Upper lobe of left lung (tissue), 4 donors: ENCODE measurements at regions not wholly inside any gene's neighbourhood (a gene's known extent, or its start where the extent isn't known, plus 50 kb on each side); places are given as distances from the start of the nearest gene placed in this dataset.

Source experiments
- EP300 ChIP-seq, 4 donors: sonication (generic); formaldehyde crosslinking; IDR thresholded peaks; one replicate each; pipeline ENCODE4 v1.5.1; 2017; ENCODE audit warnings: antibody characterized with exemption in 4 of 4, control low read depth in 2 of 4
- POLR2A ChIP-seq, 4 donors: fragments of 450-650 bp; IDR thresholded peaks; one replicate each; pipeline ENCODE4 v1.5.1; 2016 to 2017; ENCODE audit warnings: antibody characterized with exemption in 4 of 4, mild to moderate bottlenecking in 2 of 4
- TF ChIP-seq, protein P1 (sequence below), 6 experiments: fragments of 450-650 bp in 4 of 6; fragments of 200-600 bp in 2 of 6; sonication (generic) in 2 of 6; IDR thresholded peaks; one replicate each; pipeline ENCODE4 v1.5.1; 2016 to 2019; ENCODE audit warnings: antibody characterized with exemption in 6 of 6

DNA sequence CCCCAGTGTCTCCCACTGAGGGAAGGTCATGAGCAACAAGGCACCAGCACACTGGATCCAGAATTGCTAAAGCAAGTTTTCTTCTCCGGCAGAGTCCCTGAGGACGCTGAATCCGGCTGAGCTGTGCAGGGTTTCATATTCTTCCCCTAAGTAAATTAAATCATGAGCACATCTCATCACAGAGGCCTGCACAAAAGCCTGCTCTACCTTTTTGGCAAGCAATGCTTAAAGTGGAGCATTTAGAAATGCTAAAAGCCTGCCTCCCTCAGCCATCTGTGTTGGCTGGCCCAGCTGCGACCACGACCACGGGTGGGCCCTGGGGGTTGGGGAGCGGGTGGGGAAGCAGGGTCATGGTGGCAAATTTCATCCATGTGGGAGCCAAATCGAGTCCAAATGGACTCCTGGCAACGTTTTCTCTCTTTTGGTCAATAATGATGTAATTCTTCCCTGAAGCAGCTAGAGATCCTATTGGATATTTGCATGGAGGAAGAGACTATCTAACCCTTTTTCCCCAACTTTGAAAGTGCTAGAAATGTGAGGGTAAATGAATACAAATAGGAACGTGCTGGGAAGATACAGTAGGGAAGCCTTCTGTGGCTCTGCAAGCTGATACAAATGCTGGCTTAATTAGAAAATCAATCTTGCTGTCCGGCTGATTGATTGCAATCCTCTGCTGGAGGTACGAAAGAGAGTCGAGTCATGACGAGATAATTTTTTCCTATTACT lies 532.8 kb upstream of the TBL1XR1 start:
- TF ChIP-seq EP300 (IDR thresholded peaks at IDR 0.05): no peak
- TF ChIP-seq, protein P1, sequence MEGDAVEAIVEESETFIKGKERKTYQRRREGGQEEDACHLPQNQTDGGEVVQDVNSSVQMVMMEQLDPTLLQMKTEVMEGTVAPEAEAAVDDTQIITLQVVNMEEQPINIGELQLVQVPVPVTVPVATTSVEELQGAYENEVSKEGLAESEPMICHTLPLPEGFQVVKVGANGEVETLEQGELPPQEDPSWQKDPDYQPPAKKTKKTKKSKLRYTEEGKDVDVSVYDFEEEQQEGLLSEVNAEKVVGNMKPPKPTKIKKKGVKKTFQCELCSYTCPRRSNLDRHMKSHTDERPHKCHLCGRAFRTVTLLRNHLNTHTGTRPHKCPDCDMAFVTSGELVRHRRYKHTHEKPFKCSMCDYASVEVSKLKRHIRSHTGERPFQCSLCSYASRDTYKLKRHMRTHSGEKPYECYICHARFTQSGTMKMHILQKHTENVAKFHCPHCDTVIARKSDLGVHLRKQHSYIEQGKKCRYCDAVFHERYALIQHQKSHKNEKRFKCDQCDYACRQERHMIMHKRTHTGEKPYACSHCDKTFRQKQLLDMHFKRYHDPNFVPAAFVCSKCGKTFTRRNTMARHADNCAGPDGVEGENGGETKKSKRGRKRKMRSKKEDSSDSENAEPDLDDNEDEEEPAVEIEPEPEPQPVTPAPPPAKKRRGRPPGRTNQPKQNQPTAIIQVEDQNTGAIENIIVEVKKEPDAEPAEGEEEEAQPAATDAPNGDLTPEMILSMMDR (IDR thresholded peaks at IDR 0.05): no peak
- no peak for TF ChIP-seq POLR2A (IDR thresholded peaks at IDR 0.05)
